GM12878 (cell line): ENCODE measurements at regions not wholly inside any gene's neighbourhood (a gene's known extent, or its start where the extent isn't known, plus 50 kb on each side); places are given as distances from the start of the nearest gene placed in this dataset.

Source experiments
- ATAC-seq: fragments of 200-7000 bp; cut with Tn5 transposase; 3 replicates; pipeline ENCODE4 v1.9.1; 2020; ENCODE audit warnings: mild to moderate bottlenecking, moderate library complexity
- BruUV-seq: library from RNA; stranded (reverse); fragments of 400-500 nt; replicated peaks from 2 replicates; lab custom pipeline; 2021; lab: Mats Ljungman, UMichigan
- CTCF ChIA-PET: fragments of 300-600 bp; sonication (Branson Sonifier 250); formaldehyde crosslinking; extraction: SDS; loops from one replicate; lab custom pipeline; 2021; ENCODE audit warnings: inconsistent platforms; lab: Yijun Ruan, JAX
- POLR2A ChIA-PET: fragments of 350-600 bp; formaldehyde crosslinking; extraction: SDS; loops from one replicate; lab custom pipeline; 2021; ENCODE audit warnings: inconsistent platforms; lab: Charles Lee
- RAD21 ChIA-PET: fragments of 300-600 bp; sonication (Branson Sonifier 250); formaldehyde crosslinking; loops from one replicate; lab custom pipeline; 2023; ENCODE audit warnings: antibody characterized with exemption; ENCODE audit not compliant: unreplicated experiment; lab: Charles Lee
- SMC1A ChIA-PET: fragments of 300-600 bp; sonication (Branson Sonifier 250); formaldehyde crosslinking; loops from one replicate; lab custom pipeline; 2023; ENCODE audit not compliant: unreplicated experiment, uncharacterized antibody; lab: Charles Lee
- DNase-seq: peaks from one replicate; pipeline ENCODE4 v3.0.0-alpha.2; 2011; ENCODE audit warnings: low read depth, low spot score
- FAIRE-seq: peaks from 3 replicates; lab custom pipeline; 2011; peaks lifted over from hg19 to GRCh38; lab: Jason Lieb, UNC
- H2AFZ ChIP-seq: 2 replicates; pipeline ENCODE4 v1.6.0; 2011; ENCODE audit warnings: low read depth, low read length, control low read depth; ENCODE audit not compliant: control insufficient read depth
- H3K27ac ChIP-seq: 2 replicates; pipeline ENCODE4 v1.5.1; 2011; ENCODE audit warnings: control low read depth; ENCODE audit not compliant: control insufficient read depth, insufficient read depth
- H3K27me3 ChIP-seq, 2 experiments: replicated peaks in 1 of 2; 2 replicates each; pipeline versions ENCODE4 v1.6.0 to v1.6.1; 2011; ENCODE audit warnings: low read length in 1 of 2; ENCODE audit not compliant: control insufficient read depth in 2 of 2, insufficient read depth in 2 of 2
- H3K36me3 ChIP-seq, 2 experiments: 2 replicates each; pipeline ENCODE4 v1.5.1; 2011; ENCODE audit warnings: low read length in 1 of 2; ENCODE audit not compliant: control insufficient read depth in 2 of 2, insufficient read depth in 2 of 2
- H3K4me1 ChIP-seq: 2 replicates; pipeline ENCODE4 v1.6.1; 2011; ENCODE audit warnings: mild to moderate bottlenecking, low read length, moderate library complexity, mixed read lengths; ENCODE audit not compliant: control insufficient read depth, insufficient read depth
- H3K4me2 ChIP-seq: 2 replicates; pipeline ENCODE4 v1.6.0; 2011; ENCODE audit warnings: control low read depth; ENCODE audit not compliant: control insufficient read depth, insufficient read depth
- H3K4me3 ChIP-seq: fragments of 200-600 bp; sonication (generic); 2 replicates; pipeline ENCODE4 v1.5.1; 2016
- H3K79me2 ChIP-seq: 2 replicates; pipeline ENCODE4 v1.6.0; 2011; ENCODE audit warnings: low read length; ENCODE audit not compliant: control insufficient read depth, insufficient read depth
- H3K9ac ChIP-seq: 2 replicates; pipeline ENCODE4 v1.8.0; 2011; ENCODE audit warnings: low read length, control low read depth, mixed read lengths; ENCODE audit not compliant: control insufficient read depth, insufficient read depth
- H3K9me3 ChIP-seq: replicated peaks from 3 replicates; pipeline ENCODE4 v1.5.1; 2011; ENCODE audit warnings: mild to moderate bottlenecking, low read length; ENCODE audit not compliant: control insufficient read depth, insufficient read depth
- H4K20me1 ChIP-seq: 2 replicates; pipeline ENCODE4 v1.6.0; 2011; ENCODE audit not compliant: control insufficient read depth, insufficient read depth
- NFXL1 ChIP-seq: fragments of 450-650 bp; IDR thresholded peaks from 2 replicates; pipeline ENCODE4 v1.6.1; 2017; ENCODE audit warnings: antibody characterized with exemption, mild to moderate bottlenecking, borderline replicate concordance
- WGBS: methylation state at CpG from one replicate; pipeline ENCODE4 v1.1.6; 2016; ENCODE audit warnings: low lambda C conversion rate; ENCODE audit not compliant: insufficient replicate concordance, insufficient coverage; ENCODE audit errors: missing lambda C conversion rate; 5-methylcytosine and 5-hydroxymethylcytosine counted together
- in situ Hi-C: fragments of 300-500 bp; cut with MboI; formaldehyde crosslinking; loops from 9 replicates; pipeline ENCODE4 v1.14.3; 2018; ENCODE audit warnings: mixed read lengths
- intact Hi-C: fragments of 100-400 bp; cut with micrococcal nuclease; formaldehyde crosslinking; loops from one replicate; pipeline ENCODE4 v1.14.2; 2022; ENCODE audit not compliant: unreplicated experiment
- TF ChIP-seq, protein P1 (sequence below): fragments of 450-650 bp; IDR thresholded peaks from 2 replicates; pipeline ENCODE4 v1.6.1; 2017; ENCODE audit warnings: antibody characterized with exemption, mild to moderate bottlenecking, moderate library complexity
- TF ChIP-seq, protein P2 (sequence below): fragments of 450-650 bp; IDR thresholded peaks from 2 replicates; pipeline ENCODE4 v1.6.1; 2018; ENCODE audit warnings: mild to moderate bottlenecking, low read depth, moderate library complexity; ENCODE audit not compliant: partially characterized antibody

- Histone ChIP-seq H3K27ac (no peak overlapping the region), H3K9ac (no peak overlapping the region), H2AFZ (no peak overlapping the region), H3K4me3 (no peak overlapping the region), H3K4me1 (no peaks in the 10 kb centered on the region), H3K9me3 (no peaks in the 10 kb centered on the region; the same call in 2 of the 3 replicates), H3K79me2 (no peaks in the 10 kb centered on the region), H3K36me3 (no peaks in the 10 kb centered on the region), H4K20me1 (no peaks in the 10 kb centered on the region), H3K27me3 (no peaks in the 10 kb centered on the region), H3K4me2 (no peak overlapping the region)
- 44% methylated on average over 5 of the region's 5 CpGs for WGBS
- FAIRE-seq (no peak), DNase-seq (no peak), ATAC-seq (no peak)
- SMC1A ChIA-PET = no interaction called here
- TF ChIP-seq, protein P1, sequence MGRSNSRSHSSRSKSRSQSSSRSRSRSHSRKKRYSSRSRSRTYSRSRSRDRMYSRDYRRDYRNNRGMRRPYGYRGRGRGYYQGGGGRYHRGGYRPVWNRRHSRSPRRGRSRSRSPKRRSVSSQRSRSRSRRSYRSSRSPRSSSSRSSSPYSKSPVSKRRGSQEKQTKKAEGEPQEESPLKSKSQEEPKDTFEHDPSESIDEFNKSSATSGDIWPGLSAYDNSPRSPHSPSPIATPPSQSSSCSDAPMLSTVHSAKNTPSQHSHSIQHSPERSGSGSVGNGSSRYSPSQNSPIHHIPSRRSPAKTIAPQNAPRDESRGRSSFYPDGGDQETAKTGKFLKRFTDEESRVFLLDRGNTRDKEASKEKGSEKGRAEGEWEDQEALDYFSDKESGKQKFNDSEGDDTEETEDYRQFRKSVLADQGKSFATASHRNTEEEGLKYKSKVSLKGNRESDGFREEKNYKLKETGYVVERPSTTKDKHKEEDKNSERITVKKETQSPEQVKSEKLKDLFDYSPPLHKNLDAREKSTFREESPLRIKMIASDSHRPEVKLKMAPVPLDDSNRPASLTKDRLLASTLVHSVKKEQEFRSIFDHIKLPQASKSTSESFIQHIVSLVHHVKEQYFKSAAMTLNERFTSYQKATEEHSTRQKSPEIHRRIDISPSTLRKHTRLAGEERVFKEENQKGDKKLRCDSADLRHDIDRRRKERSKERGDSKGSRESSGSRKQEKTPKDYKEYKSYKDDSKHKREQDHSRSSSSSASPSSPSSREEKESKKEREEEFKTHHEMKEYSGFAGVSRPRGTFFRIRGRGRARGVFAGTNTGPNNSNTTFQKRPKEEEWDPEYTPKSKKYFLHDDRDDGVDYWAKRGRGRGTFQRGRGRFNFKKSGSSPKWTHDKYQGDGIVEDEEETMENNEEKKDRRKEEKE = no peak
- TF ChIP-seq NFXL1 = no peak
- TF ChIP-seq, protein P2, sequence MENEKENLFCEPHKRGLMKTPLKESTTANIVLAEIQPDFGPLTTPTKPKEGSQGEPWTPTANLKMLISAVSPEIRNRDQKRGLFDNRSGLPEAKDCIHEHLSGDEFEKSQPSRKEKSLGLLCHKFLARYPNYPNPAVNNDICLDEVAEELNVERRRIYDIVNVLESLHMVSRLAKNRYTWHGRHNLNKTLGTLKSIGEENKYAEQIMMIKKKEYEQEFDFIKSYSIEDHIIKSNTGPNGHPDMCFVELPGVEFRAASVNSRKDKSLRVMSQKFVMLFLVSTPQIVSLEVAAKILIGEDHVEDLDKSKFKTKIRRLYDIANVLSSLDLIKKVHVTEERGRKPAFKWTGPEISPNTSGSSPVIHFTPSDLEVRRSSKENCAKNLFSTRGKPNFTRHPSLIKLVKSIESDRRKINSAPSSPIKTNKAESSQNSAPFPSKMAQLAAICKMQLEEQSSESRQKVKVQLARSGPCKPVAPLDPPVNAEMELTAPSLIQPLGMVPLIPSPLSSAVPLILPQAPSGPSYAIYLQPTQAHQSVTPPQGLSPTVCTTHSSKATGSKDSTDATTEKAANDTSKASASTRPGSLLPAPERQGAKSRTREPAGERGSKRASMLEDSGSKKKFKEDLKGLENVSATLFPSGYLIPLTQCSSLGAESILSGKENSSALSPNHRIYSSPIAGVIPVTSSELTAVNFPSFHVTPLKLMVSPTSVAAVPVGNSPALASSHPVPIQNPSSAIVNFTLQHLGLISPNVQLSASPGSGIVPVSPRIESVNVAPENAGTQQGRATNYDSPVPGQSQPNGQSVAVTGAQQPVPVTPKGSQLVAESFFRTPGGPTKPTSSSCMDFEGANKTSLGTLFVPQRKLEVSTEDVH = no peak
- intact Hi-C loops = no loop called here
- POLR2A ChIA-PET = no interaction called here
- RAD21 ChIA-PET = no interaction called here
- in situ Hi-C loops = no loop called here
- CTCF ChIA-PET = no interaction called here
- no TSS peak for BruUV-seq
Measured at GRCh38 chr2:129658430-129658829, 321.0 kb upstream of the RAB6C start.
